SK-N-SH (cell line): ENCODE measurements at regions not wholly inside any gene's neighbourhood (a gene's known extent, or its start where the extent isn't known, plus 50 kb on each side); places are given as distances from the start of the nearest gene placed in this dataset.

Source experiments
- REST ChIP-seq: IDR thresholded peaks from 2 replicates; pipeline ENCODE4 v1.6.1; 2012; ENCODE audit warnings: mild to moderate bottlenecking, low read depth, low read length, moderate library complexity
- YY1 ChIP-seq: IDR thresholded peaks from 2 replicates; pipeline ENCODE4 v1.4.0; 2012; ENCODE audit warnings: low read depth, mild to moderate bottlenecking
- TF ChIP-seq, protein P1 (sequence below): fragments of 200-600 bp; sonication (generic); IDR thresholded peaks from 2 replicates; pipeline ENCODE4 v1.6.1; 2017; ENCODE audit warnings: antibody characterized with exemption, mild to moderate bottlenecking, moderate library complexity

- TF ChIP-seq REST (no peak), YY1 (no peak)
- TF ChIP-seq, protein P1, sequence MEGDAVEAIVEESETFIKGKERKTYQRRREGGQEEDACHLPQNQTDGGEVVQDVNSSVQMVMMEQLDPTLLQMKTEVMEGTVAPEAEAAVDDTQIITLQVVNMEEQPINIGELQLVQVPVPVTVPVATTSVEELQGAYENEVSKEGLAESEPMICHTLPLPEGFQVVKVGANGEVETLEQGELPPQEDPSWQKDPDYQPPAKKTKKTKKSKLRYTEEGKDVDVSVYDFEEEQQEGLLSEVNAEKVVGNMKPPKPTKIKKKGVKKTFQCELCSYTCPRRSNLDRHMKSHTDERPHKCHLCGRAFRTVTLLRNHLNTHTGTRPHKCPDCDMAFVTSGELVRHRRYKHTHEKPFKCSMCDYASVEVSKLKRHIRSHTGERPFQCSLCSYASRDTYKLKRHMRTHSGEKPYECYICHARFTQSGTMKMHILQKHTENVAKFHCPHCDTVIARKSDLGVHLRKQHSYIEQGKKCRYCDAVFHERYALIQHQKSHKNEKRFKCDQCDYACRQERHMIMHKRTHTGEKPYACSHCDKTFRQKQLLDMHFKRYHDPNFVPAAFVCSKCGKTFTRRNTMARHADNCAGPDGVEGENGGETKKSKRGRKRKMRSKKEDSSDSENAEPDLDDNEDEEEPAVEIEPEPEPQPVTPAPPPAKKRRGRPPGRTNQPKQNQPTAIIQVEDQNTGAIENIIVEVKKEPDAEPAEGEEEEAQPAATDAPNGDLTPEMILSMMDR = no peak
Measured at GRCh38 chr5:97266076-97266475, 83.0 kb upstream of the RIOK2 start.
